LNCaP clone FGC (cell line): ENCODE measurements at regions not wholly inside any gene's neighbourhood (a gene's known extent, or its start where the extent isn't known, plus 50 kb on each side); places are given as distances from the start of the nearest gene placed in this dataset.

ENCODE experiments used
- DNase-seq: peaks from one replicate; pipeline ENCODE4 v3.0.0-alpha.2; 2011; ENCODE audit warnings: low read depth
- H3K4me3 ChIP-seq: 2 replicates; pipeline ENCODE4 v1.5.1; 2011; ENCODE audit warnings: mild to moderate bottlenecking, low read depth, low read length, control low read depth
- TF ChIP-seq, protein P1 (sequence below): IDR thresholded peaks from 2 replicates; pipeline ENCODE4 v1.5.1; 2012; ENCODE audit warnings: mild to moderate bottlenecking; ENCODE audit not compliant: control insufficient read depth, insufficient read depth; ENCODE audit errors: extremely low read depth

DNA sequence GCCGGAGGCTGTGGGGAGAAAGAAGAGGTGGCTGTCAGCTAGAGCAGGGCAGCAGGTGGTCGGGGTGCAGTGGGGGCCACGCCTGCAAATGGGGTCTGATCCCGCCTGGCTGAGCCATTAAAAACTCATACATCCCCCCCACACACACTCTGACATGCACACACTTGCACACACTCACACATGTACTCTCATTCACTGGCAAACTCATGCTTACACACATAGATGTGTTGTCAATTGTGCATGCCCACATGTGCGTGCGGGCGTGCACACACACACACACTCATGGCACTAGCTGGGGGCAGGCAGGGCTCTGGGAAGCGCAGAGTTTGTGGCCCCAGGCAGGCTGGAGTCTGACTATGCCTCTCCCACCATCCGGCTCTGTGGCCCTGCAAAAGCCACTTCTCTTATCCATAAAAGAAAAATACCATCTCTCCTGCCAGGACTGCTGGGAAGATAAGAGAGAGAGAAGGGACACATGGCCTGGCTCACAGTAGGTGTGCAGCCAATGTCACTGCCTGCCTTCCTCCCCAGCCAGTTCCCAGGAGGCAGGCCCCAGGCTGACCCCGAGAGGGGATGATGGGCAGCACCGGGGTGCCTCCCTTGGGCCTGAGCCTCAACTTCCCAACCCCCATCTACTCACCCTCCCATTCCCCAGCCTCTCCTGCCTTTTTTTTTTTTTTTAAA is 163.5 kb upstream of the LINGO1 start:
- TF ChIP-seq, protein P1, sequence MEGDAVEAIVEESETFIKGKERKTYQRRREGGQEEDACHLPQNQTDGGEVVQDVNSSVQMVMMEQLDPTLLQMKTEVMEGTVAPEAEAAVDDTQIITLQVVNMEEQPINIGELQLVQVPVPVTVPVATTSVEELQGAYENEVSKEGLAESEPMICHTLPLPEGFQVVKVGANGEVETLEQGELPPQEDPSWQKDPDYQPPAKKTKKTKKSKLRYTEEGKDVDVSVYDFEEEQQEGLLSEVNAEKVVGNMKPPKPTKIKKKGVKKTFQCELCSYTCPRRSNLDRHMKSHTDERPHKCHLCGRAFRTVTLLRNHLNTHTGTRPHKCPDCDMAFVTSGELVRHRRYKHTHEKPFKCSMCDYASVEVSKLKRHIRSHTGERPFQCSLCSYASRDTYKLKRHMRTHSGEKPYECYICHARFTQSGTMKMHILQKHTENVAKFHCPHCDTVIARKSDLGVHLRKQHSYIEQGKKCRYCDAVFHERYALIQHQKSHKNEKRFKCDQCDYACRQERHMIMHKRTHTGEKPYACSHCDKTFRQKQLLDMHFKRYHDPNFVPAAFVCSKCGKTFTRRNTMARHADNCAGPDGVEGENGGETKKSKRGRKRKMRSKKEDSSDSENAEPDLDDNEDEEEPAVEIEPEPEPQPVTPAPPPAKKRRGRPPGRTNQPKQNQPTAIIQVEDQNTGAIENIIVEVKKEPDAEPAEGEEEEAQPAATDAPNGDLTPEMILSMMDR, result no peak
- DNase-seq, result no peak
- H3K4me3 ChIP-seq, result no peak overlapping the region

DNA sequence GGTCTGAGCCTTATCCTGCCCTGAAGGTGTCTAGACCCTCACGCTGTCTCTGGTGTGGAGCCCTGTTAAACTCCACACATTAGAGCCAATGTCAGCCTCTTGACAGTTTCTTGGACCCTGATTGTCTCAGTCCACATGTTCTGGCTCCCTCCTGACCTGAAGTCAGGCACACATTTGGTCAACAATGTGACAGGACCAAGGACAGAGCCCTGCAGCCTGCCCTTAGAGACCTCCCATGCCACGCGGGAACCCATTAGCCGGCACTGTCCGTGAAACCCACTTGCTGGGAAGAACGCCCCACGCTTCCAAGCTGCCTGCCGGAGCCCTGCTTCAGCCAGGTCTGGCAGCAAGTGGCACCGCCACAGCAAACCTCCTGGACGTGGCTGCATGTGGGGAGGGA is 162.7 kb upstream of the LINGO1 start:
- DNase-seq, result no peak
- TF ChIP-seq, protein P1, result no peak
- no peak overlapping the region for H3K4me3 ChIP-seq

DNA sequence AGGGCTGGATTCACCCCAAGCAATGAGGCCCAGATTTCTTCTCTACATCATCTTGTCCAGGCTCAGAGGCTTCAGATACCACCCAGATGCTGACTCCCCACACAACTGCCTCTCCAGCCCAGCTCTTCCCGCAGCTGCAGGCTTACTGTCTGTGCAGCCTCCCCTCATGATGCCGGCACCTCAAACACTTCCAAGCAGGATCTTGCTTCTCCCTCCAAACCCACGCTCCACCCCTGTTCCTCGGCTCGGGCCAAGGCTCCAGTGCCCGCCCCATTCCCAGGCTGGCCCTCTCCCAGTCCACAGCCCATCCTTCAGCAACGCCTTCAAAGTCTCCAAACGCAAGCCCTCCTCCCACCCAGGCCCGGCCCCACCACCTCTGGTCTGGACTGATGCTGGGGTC is 159.2 kb upstream of the LINGO1 start:
- no peak for DNase-seq
- no peak overlapping the region for H3K4me3 ChIP-seq
- TF ChIP-seq, protein P1, result no peak

DNA sequence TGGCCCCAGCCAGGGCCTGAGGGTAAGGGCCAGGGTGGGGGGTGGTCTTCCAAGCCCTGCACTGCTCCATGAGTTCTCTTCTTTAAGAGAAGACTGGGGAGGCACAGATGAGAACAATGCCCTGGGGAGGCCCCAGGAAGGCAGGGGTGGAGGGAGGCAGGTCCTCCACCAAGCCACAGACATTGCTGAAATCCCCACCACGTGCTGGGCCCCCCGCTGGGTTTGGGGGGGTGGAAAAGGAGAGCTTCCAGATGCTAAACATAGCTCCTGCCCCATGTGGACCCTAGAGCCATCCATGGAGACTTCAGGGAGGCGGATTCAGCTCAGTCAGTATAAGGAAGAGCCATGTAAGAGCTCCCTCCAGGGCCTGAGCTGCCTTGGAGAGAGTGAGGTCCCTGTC is 157.8 kb upstream of the LINGO1 start:
- TF ChIP-seq, protein P1, result no peak
- DNase-seq, result no peak
- no peak overlapping the region for H3K4me3 ChIP-seq

DNA sequence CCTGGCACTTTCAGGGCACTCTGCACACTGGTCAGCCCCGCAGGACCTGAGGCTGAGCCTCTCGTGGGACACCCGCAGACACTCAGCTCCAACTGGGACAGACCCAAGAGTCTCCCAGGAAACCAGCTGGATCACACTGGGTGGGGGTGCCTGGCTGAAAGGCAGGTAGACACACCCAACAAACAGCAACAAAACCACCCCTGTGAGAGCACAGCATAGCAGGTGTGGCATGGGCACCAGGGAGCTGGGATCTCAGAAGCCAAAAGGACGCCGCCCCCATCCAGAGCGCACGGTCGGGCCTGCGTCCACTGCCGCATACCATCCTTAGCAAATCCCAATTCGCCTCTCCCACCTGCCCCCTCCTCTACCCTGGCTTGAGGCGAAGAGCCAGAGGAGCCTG is 154.2 kb upstream of the LINGO1 start:
- TF ChIP-seq, protein P1, result no peak
- DNase-seq, result no peak
- H3K4me3 ChIP-seq, result no peak overlapping the region

DNA sequence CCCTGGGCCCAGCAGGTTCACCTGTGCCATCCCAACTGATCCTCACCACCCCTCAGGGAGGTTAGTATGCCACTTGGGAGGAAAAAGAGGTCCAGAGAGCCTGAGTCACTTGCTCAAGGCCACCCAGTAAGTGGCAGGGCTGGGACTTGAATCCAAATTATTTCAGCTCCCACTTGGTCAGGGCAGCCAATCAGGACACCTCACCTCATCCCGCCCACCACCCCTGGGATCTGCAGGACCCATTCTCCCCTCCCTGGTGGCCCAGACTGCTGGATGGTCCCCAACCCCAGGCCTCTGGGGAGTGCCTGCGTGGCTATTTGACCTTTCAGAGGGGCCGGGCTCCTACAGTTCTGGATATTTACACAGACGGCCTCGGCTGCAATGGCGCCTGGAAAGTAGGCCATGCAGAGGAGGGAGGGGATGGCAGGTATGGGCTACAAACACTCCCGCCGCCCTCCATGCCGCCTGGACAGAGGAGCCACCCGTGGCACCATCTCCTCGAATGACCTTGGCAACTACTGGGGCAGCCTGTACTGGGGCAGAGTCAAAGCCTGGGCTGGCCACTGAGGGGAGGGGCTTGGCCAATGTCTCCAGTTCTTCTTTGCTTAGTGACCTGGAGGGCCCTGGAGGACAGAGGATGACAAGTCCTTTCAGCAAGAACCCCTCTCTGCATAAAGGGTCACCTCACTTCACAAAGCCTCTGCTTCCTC is 153.6 kb upstream of the LINGO1 start:
- DNase-seq, result no peak
- no peak overlapping the region for H3K4me3 ChIP-seq
- TF ChIP-seq, protein P1, result no peak
